22Rv1 (cell line): ENCODE measurements at regions not wholly inside any gene's neighbourhood (a gene's known extent, or its start where the extent isn't known, plus 50 kb on each side); places are given as distances from the start of the nearest gene placed in this dataset.
"Not testable (repeated sequence)": the region's sequence is repeated elsewhere in the genome, so short reads cannot be mapped to it uniquely, and the experiment has no call there.

Experiments used
- H3K27ac ChIP-seq: fragments of 450-650 bp; 2 replicates; pipeline ENCODE4 v1.5.1; 2017
- CTCF ChIP-seq: fragments of 450-650 bp; IDR thresholded peaks from 2 replicates; pipeline ENCODE4 v1.5.1; 2017; ENCODE audit warnings: mild to moderate bottlenecking
- ZFX ChIP-seq: fragments of 450-650 bp; IDR thresholded peaks from 2 replicates; pipeline ENCODE4 v1.6.1; 2017; ENCODE audit warnings: antibody characterized with exemption, borderline replicate concordance

DNA sequence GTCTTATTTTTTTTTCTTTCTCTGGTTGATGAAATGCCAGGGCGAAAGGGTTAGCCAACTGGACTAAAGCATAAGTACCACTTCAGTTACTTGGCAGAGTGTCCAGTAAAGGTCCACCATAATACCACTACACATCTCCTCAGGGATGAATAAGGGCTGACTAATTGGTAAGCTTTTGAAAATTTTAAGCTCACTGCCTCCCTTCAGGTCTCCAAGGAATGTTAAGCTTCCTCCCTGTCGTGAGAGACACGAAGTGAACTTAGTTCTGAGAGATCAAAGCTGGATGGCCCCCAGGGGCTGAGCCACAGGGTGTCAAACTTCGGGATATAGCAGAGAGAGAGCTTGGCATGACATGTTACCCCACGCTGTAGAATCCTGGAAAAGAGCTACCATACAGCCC lies 111.4 kb downstream of the VSIG4 start:
- TF ChIP-seq CTCF = no peak
- no peak for TF ChIP-seq ZFX
- no peak overlapping the region for H3K27ac ChIP-seq

DNA sequence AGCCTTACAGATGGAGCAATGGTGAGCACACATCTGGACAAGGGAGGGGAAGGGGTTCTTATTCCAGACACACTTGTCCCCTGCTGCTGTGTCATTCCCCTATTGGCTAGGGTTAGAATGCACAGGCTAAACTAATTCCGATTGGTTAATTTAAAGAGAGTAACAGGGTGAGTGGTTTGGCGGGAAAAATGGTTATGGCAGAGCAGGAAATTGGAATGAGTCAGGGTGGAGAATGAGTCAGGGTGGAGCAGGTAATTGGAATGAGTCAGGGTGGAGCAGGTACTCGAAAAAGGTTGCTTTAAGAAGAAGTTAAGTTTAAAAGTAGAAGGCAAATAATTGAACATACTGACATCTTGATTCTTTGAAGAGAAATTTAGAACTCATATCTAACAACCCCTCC lies 112.5 kb downstream of the VSIG4 start:
- H3K27ac ChIP-seq = not testable (repeated sequence)

GRCh38 chrX:65926095-65927019 lies 113.5 kb downstream of the VSIG4 start:
- no peak for TF ChIP-seq ZFX
- TF ChIP-seq CTCF = no peak
- no peak overlapping the region for H3K27ac ChIP-seq

GRCh38 chrX:65925592-65925991 lies 114.3 kb downstream of the VSIG4 start:
- H3K27ac ChIP-seq = no peak overlapping the region
- no peak for TF ChIP-seq CTCF
- TF ChIP-seq ZFX = no peak

- TF ChIP-seq ZFX (no peak), CTCF (no peak)
- no peak overlapping the region for H3K27ac ChIP-seq
Measured at GRCh38 chrX:65925005-65925404, 114.9 kb downstream of the VSIG4 start.

DNA sequence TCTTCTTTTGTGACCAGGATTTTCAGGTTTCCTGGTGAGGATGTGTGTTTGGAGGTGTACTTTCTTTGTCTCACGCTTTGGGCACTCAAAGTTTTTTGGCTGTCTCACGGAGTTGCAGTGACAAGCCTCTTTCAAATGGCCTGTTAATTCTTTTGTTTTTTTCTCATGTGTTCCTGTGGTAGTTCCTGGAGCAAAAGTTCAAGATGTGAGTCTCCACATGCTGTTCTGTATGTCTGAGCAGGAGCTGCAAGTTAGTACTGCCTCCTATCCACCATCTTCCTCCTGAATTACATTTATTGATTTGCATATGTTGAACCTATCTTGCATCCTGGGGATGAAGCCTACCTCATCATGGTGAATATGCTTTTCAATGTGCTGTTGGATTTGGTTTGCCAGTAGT lies 118.5 kb downstream of the VSIG4 start:
- no peak overlapping the region for H3K27ac ChIP-seq
- TF ChIP-seq CTCF (no peak), ZFX (no peak)

DNA sequence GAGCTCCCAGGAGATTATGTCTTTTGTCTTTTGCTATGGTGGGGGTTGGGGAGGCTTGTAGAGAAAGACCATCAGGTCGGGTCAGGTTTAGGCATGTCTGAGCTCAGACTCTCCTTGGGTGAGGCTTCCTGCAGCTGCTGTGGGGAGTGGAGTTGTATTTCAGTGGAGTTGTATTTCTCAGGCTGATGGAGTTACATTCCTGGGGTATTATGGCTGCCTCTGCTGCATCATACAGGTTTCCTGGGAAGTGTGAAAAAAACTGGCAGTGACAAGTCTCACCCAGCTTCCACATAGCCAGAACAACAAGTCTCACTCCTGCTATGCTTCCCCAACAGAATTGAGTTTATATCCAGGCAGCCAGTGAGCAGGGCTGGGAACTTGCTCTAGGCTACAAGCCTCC lies 119.3 kb downstream of the VSIG4 start:
- TF ChIP-seq ZFX (no peak), CTCF (no peak)
- no peak overlapping the region for H3K27ac ChIP-seq
